ENCODE measurements at regions not wholly inside any gene's neighbourhood (a gene's known extent, or its start where the extent isn't known, plus 50 kb on each side); places are given as distances from the start of the nearest gene placed in this dataset.
"Not testable (repeated sequence)": the region's sequence is repeated elsewhere in the genome, so short reads cannot be mapped to it uniquely, and the experiment has no call there.

DNA sequence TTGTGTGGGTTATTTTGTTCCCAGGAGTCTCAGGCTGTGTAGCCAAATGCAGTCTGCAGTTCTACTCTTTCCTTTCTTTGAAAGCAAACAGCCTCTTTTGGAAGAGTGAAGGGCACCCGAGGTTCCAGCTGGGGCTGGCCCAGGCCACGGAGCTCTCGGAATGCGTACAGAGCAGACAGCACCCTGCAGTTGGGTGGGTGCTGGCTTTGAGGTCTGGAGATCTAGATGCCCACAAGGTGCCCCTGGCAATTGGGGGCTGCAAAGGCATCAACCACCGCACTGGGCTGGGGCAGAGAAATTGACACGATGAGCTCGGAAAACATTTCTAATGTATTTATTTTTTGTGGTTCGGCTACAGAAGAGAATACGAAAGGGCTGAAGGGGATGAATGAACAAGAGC is 191.6 kb upstream of the ZNF469 start:
- not testable (repeated sequence) for H3K27ac Mint-ChIP-seq; H3K36me3 Mint-ChIP-seq; DNase-seq (ENCODE audit: low spot score in 2 of 2); H3K9me3 Mint-ChIP-seq; ATAC-seq

- H3K9me3 Mint-ChIP-seq = peaks cover 5% of the 10 kb centered on the region in 2 donors
- H3K36me3 Mint-ChIP-seq = no peaks in the 10 kb centered on the region
- DNase-seq (ENCODE audit: low spot score in 2 of 2) (peak in 1 of 2 donors; percentile 21), ATAC-seq (peak in 1 of 2 donors; percentile 28)
- no peak overlapping the region for H3K27ac Mint-ChIP-seq
Measured at GRCh38 chr16:88192601-88193000, 190.2 kb upstream of the ZNF469 start.

GRCh38 chr16:88193706-88194396 is 188.9 kb upstream of the ZNF469 start:
- DNase-seq (ENCODE audit: low spot score in 2 of 2) (peak; percentile 34 to 55), ATAC-seq (peak; percentile 83 to 86)
- H3K27ac Mint-ChIP-seq = not testable (repeated sequence)

GRCh38 chr16:88194397-88195268 is 188.1 kb upstream of the ZNF469 start:
- peak in 1 of 2 donors; percentile 37 for DNase-seq (ENCODE audit: low spot score in 2 of 2)
- Mint-ChIP-seq H3K9me3 (peaks cover 5% of the 10 kb centered on the region in 2 donors), H3K36me3 (no peaks in the 10 kb centered on the region), H3K27ac (no peak overlapping the region)
- ATAC-seq = no peak

More at GRCh38 chr16:88193706-88194396, 188.9 kb upstream of the ZNF469 start:
- H3K9me3 Mint-ChIP-seq, H3K36me3 Mint-ChIP-seq: not testable (repeated sequence)

GRCh38 chr16:88195269-88195705 is 187.5 kb upstream of the ZNF469 start:
- H3K36me3 Mint-ChIP-seq = no peaks in the 10 kb centered on the region

DNA sequence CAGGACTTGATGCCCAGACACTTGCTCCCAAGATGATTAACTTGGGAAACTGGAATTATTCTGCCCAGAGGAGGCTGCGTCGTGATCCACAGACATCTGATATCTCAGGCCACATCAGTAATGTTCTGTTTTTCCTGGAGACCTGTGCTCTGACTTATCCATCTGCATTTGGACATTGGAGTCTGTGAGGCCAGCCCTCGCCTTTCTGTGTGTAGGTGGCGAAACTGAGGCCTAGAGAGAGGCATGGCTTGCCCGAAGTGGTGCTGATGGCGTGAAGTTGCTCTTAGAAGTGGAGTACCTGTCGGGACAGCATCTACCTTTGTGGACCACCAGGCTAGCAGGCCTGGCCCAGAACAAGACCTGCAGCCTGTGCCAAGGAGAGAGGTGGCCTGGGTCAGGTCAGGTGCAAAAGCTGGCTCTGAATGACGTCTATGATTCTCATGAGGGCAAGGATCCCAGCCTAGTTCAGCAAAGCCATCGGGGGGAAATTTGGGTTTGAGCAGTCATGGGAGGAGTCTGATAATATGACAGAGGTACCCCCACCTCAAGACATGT is 186.8 kb upstream of the ZNF469 start:
- Mint-ChIP-seq H3K9me3 (peaks cover 5% of the 10 kb centered on the region in 2 donors), H3K36me3 (no peaks in the 10 kb centered on the region), H3K27ac (no peak overlapping the region)
- ATAC-seq (no peak), DNase-seq (ENCODE audit: low spot score in 2 of 2) (peak in 1 of 2 donors; percentile 34)

More at GRCh38 chr16:88195269-88195705, 187.5 kb upstream of the ZNF469 start:
- DNase-seq (ENCODE audit: low spot score in 2 of 2) (no peak), ATAC-seq (no peak)
- H3K9me3 Mint-ChIP-seq = peaks cover 5% of the 10 kb centered on the region in 2 donors
- H3K27ac Mint-ChIP-seq = no peak overlapping the region

DNA sequence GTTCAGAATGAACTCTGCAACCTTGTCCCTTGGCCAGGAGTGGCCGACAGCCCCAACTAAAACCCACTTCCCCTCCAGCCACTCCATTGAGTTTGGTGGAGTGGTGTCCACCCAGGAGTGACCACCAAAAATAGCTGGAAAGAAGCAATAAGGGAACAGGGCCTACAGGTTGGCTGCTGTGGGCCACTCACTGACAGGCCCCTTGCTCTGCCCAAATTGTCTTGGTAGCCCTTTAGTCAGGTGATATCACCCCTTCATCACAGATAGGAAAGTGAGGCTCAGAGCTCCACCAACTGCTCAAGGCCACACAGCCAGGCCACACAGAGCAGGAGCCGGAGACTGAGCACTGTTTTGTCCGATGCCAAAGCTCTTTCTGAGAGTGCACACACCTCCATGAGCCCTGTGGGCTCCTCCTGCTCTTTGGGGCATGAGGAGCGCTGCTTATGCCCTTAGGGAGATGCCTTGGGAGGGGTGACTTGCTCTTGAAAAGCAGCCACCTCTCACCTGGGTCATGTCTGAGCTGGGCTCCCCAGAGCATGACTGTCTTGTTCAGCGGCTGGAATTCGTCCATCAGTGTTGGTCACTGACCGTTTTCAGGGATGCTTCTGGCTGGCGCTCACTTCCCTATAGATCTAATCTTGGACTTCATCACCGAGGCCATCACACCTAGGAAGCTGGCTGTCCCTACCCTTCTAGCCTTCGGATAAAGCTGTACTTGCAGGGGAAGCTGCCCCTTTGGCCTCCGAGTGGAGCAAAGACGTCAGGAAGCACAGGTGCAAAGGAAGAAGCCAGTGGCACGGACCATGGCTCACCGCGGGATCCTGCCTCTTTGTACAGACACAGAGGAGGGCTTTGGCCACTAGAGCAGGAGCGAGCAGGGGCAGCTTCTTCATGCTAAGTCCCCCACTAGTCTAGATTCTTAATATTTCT is 186.0 kb upstream of the ZNF469 start:
- Mint-ChIP-seq H3K27ac (no peak overlapping the region), H3K36me3 (no peaks in the 10 kb centered on the region), H3K9me3 (peaks cover 5% of the 10 kb centered on the region in 2 donors)
- DNase-seq (ENCODE audit: low spot score in 2 of 2) (no peak), ATAC-seq (no peak)

DNA sequence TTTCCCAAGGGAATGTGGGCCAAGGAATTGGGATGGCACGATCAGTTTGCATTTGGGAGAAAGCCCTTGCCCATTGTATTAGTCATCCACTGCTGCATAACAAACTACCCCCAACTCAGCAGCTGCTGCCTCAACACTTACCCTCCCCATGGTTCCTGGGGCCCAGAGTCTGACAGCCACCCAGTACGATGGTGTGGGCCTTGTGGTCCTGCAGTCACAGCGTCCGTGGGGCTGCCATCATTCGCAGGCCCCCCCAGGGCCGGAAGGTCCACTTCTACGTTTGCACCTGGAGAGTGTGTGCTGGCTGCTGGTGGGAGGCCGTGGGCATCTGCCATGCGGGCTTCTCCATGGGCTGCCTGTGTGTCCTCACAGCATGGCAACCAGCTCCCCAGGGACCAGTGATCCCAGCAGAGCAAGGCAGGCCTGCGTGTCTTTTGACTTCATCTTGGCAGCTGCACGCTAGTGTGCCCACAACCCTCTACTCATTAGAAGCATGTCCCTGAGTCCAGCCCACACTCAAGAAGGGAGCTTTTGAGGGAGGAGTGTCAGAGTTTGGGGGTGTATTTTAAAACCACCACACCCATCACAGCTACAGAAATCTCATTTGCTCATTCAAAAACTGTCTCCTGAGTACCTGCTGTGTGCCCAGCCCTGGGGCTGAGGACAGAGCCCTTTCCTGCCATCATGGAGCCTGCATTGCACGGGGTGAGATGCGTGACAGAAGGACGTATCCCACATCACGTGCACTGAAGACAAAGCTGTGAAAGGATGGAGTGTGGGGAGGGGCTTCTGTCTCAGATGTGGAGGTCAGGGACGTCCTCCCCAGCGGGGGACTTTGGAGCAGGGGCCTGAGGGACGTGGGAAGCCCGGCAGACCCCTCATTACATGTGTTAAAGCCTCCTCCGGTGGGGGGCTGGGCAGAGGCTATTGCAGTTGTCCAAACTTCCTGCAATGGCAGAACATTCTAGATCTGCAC is 185.0 kb upstream of the ZNF469 start:
- Mint-ChIP-seq H3K9me3 (peaks cover under 1% of the 10 kb centered on the region in 2 donors), H3K27ac (no peak overlapping the region), H3K36me3 (no peaks in the 10 kb centered on the region)
- no peak for DNase-seq (ENCODE audit: low spot score in 2 of 2)
- no peak for ATAC-seq

- not testable (repeated sequence) for ATAC-seq, H3K9me3 Mint-ChIP-seq, H3K36me3 Mint-ChIP-seq, H3K27ac Mint-ChIP-seq
- peak in 1 of 2 donors; percentile 23 for DNase-seq (ENCODE audit: low spot score in 2 of 2)
Measured at GRCh38 chr16:88198457-88199295, 184.1 kb upstream of the ZNF469 start.

- H3K27ac Mint-ChIP-seq, H3K36me3 Mint-ChIP-seq, H3K9me3 Mint-ChIP-seq, ATAC-seq: not testable (repeated sequence)
- peak in 1 of 2 donors; percentile 45 for DNase-seq (ENCODE audit: low spot score in 2 of 2)
Measured at GRCh38 chr16:88199296-88200153, 183.2 kb upstream of the ZNF469 start.

GRCh38 chr16:88200154-88200895 is 182.4 kb upstream of the ZNF469 start:
- peak in 1 of 2 donors; percentile 33 for DNase-seq (ENCODE audit: low spot score in 2 of 2)
- not testable (repeated sequence) for H3K36me3 Mint-ChIP-seq, H3K27ac Mint-ChIP-seq, H3K9me3 Mint-ChIP-seq, ATAC-seq

DNA sequence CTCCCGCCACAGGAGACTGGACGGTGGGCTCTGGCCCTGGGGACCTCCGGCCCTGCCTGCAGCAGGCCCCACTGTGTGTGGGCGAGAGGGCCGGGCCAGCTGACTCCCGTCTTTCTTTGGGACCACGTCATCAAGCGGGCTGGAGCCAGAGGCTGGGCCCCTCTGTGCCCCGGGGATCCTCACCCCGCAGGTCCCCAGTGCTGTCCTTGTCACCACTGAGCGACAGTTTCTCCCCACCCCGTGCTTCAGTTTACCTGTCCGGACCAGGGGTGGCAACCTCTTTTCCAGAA is 181.9 kb upstream of the ZNF469 start:
- no peaks in the 10 kb centered on the region for H3K36me3 Mint-ChIP-seq
- DNase-seq (ENCODE audit: low spot score in 2 of 2) (no peak), ATAC-seq (no peak)
- no peaks in the 10 kb centered on the region for H3K9me3 Mint-ChIP-seq
- no peak overlapping the region for H3K27ac Mint-ChIP-seq

DNA sequence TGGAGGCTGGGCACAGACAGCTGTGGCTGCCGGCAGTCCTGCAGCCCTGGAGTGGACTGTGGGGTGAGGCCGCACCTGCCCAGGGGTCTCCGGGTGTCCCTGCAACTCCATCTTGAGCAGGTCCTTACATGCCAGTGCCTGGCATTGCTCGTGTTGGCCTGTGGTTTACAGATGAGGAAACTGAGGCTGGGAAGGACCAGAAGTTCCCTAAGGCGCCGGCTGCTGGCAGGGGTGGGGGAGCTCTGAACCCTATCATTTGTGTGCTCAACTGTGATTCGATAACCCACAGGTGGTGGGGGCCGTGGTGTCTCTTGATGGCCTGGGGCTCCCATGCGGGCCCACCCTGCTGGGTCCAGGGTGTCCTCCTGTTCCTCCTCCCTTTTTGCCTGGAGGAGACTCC is 181.1 kb upstream of the ZNF469 start:
- DNase-seq (ENCODE audit: low spot score in 2 of 2) = peak in 1 of 2 donors; percentile 21
- H3K36me3 Mint-ChIP-seq, ATAC-seq, H3K9me3 Mint-ChIP-seq, H3K27ac Mint-ChIP-seq: not testable (repeated sequence)
